NCI-H2081 treated with DMSO at 0.1 percent for 48 hours (cell line): ENCODE measurements at regions not wholly inside any gene's neighbourhood (a gene's known extent, or its start where the extent isn't known, plus 50 kb on each side); places are given as distances from the start of the nearest gene placed in this dataset.
"Not testable (repeated sequence)": the region's sequence is repeated elsewhere in the genome, so short reads cannot be mapped to it uniquely, and the experiment has no call there.

Experiments
- DNase-seq: peaks from one replicate; lab custom pipeline; 2025; lab: John Stamatoyannopoulos, UW

GRCh38 chr3:74131546-74132328, 482.7 kb downstream of the CNTN3 start:
- DNase-seq, result not testable (repeated sequence)

- DNase-seq, result no peak
Observed at GRCh38 chr3:74129611-74130010, 484.8 kb downstream of the CNTN3 start.

GRCh38 chr3:74129056-74129455, 485.4 kb downstream of the CNTN3 start:
- no peak for DNase-seq

- DNase-seq, result no peak
Observed at GRCh38 chr3:74127256-74127655, 487.2 kb downstream of the CNTN3 start.

GRCh38 chr3:74124782-74125181, 489.7 kb downstream of the CNTN3 start:
- DNase-seq, result no peak

GRCh38 chr3:74122281-74122680, 492.2 kb downstream of the CNTN3 start:
- DNase-seq, result no peak

- no peak for DNase-seq
Observed at GRCh38 chr3:74121761-74122160, 492.7 kb downstream of the CNTN3 start.

- no peak for DNase-seq
Observed at GRCh38 chr3:74119221-74119620, 494.5 kb upstream of the PDZRN3 start.

GRCh38 chr3:74115906-74116305, 491.2 kb upstream of the PDZRN3 start:
- no peak for DNase-seq

- DNase-seq, result no peak
Observed at GRCh38 chr3:74107451-74107850, 482.7 kb upstream of the PDZRN3 start.

- no peak for DNase-seq
Observed at GRCh38 chr3:74106925-74107324, 482.2 kb upstream of the PDZRN3 start.

GRCh38 chr3:74091204-74091603, 466.5 kb upstream of the PDZRN3 start:
- no peak for DNase-seq

- DNase-seq, result no peak
Observed at GRCh38 chr3:74089814-74090213, 465.1 kb upstream of the PDZRN3 start.

GRCh38 chr3:74080056-74080461, 455.3 kb upstream of the PDZRN3 start:
- DNase-seq, result no peak

- no peak for DNase-seq
Observed at GRCh38 chr3:74075241-74075640, 450.5 kb upstream of the PDZRN3 start.

- no peak for DNase-seq
Observed at GRCh38 chr3:74074700-74075099, 450.0 kb upstream of the PDZRN3 start.

GRCh38 chr3:74067296-74067695, 442.6 kb upstream of the PDZRN3 start:
- DNase-seq, result no peak

- no peak for DNase-seq
Observed at GRCh38 chr3:74066456-74066855, 441.7 kb upstream of the PDZRN3 start.

- DNase-seq, result no peak
Observed at GRCh38 chr3:74059923-74060600, 435.3 kb upstream of the PDZRN3 start.

GRCh38 chr3:74059301-74059922, 434.7 kb upstream of the PDZRN3 start:
- DNase-seq, result no peak

GRCh38 chr3:74057169-74057568, 432.4 kb upstream of the PDZRN3 start:
- DNase-seq, result no peak

- DNase-seq, result no peak
Observed at GRCh38 chr3:74055061-74055460, 430.3 kb upstream of the PDZRN3 start.

GRCh38 chr3:74054566-74054965, 429.8 kb upstream of the PDZRN3 start:
- no peak for DNase-seq
